Islet of Langerhans (tissue), 1 donor: ENCODE measurements at regions not wholly inside any gene's neighbourhood (a gene's known extent, or its start where the extent isn't known, plus 50 kb on each side); places are given as distances from the start of the nearest gene placed in this dataset.
"Not testable (repeated sequence)": the region's sequence is repeated elsewhere in the genome, so short reads cannot be mapped to it uniquely, and the experiment has no call there.

Experiments
- FAIRE-seq: peaks from one replicate; lab custom pipeline; 2011; peaks lifted over from hg19 to GRCh38; lab: Jason Lieb, UNC

DNA sequence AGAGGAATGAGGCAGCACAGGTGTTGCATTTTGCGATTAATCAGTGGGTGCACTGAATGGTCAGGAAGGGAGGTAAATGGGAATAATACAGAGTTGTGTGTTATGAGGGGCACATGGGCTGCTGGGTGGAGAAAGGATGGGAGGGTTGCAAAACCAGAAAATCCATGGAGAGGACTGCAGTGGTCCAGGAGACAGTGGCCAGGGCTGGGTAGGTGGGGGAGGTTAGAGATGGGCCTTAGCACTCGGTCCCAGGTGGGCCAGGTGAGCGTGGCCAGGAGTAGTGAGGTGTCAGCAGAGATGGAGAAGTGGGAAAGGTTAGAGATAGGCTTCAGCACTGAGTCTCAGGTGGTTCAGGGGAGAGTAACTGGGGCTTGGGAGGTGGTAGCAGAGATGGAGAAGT is 399.1 kb upstream of the LARGE1 start:
- FAIRE-seq = no peak

DNA sequence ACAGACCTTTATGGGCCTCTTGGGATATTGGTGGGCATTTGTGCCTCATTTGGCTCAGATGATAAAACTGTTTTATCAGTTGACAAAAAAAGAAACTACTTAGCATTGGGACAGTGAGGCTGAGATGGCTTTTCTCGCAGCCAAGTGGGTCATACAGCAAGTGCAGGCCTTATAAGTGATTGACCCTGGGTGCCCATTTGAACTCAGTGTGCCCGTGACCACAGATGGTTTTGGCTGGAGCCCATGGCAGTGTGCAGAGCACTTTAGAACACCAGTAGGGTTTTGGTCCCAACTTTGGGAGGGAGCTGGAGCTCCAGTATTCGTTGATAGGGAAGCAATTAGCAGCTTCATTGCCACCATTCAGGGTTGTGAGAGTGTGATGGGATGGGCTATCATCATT is 404.5 kb upstream of the LARGE1 start:
- FAIRE-seq = no peak

- no peak for FAIRE-seq
Observed at GRCh38 chr22:34326901-34327300, 406.6 kb upstream of the LARGE1 start.

DNA sequence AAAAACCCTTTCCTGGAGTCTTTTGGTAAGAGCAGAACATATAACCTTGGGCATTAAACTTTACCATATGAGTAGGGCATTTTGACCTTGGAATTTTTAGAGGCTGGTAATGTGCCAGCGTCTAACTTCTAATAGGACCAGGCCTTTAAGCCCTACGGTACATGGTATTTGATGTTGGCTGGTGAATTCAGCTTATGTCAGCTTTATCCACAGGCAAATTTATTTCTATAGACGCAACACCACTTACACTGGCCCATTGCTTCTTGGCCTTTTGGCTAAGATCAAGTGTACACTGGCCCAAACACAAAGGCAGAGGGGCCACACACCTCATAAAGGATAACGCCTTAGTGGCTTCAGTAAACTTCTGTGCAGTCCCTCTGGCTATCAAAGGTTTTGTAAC is 410.2 kb upstream of the LARGE1 start:
- FAIRE-seq = no peak

DNA sequence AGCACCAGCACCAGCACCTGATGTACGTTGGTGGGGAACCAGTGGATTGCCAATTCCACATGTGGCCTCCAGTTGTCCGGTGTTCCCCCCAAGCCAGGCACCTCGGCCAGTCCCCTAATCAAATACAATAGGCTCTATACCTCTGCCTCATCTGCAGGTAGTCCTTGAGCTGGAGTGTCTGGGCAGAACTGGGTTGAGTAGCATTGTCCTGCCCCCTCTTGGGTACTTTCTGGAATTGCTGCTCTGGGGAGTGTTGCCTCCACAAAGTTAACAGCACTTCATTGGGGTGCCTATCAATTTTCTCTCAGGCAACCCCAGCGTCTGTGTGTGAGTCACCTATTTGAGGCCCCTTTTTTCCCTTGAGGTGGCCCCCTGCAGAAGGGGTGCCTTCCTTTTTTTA is 413.0 kb upstream of the LARGE1 start:
- no peak for FAIRE-seq

- FAIRE-seq = no peak
Observed at GRCh38 chr22:34334893-34335292, 414.6 kb upstream of the LARGE1 start.

DNA sequence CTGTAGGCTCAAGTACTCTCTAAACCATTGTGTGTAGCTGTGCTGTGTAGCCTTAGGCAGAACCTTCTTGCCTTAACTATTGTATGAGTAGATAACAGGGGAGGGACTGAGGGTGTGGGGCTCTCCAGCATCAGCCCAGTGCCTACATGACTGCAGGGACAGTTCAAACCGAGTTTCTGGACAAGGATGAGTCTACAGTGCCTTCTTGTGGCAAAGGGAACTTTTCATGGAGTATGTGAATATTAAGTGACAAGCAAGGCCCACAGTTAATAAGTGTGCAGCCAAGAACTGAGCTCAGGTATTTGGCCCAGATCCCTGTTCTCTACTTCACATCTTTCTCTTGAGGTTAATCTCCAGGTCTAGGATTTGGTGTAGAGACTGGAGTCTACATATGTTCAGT is 424.4 kb upstream of the LARGE1 start:
- FAIRE-seq = no peak

- no peak for FAIRE-seq
Observed at GRCh38 chr22:34354071-34354817, 434.0 kb upstream of the LARGE1 start.

DNA sequence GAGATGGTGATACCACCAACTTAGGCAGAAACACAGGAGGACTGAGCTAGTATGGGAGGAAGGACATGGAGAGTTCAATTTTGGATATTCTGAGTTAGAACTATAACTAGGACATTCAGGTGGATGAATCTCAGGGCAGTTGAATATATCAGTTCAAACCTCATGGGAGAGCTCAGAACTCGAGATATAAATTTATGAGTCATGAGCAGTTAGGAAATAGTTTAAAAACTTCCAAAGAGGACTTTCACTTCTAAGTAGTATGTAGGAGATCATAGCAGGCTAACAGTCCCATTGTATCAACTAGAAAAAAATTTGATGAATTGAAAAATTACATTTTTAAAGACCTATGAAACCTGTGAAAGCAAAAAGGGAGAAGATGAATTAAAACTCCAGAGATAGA is 436.2 kb upstream of the LARGE1 start:
- no peak for FAIRE-seq

DNA sequence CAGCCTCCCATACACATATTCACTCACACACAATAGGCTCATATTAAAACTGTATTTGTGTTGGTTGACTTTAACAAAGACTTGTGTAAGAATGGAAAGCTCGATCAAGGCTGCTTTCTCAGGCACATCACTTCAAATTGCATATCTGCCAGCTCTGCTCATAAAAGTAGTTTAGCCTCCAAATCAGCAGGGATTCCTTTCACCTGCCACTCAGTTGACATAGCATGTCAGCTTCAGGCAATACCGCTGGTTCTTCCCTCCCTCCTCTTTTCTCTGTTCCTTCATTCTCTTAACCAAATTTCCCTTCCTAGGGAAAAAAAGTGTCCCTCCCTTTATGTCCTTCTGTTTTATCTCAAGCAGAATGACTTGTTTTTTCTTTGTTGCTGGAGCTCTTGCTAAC is 450.4 kb upstream of the LARGE1 start:
- FAIRE-seq = no peak

- no peak for FAIRE-seq
Observed at GRCh38 chr22:34379825-34380224, 459.5 kb upstream of the LARGE1 start.

DNA sequence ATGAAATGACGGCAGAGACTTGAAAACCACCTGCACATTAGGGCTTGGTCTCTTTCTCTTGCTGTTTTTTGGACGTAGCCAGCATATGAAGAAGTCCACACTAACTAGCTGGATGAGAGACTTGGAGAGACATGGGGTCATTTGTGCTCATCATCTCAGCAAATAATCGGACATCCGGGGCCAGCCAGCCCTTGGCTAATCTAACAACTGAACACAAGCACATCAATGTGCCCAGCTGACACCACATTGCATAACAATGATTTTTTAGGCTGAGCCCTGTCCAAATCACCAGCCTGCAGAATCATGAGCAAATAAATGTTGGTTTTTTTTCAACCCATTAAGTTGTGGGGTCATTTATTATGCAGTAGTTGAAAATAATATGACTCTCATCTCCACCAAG is 460.3 kb upstream of the LARGE1 start:
- FAIRE-seq = no peak

DNA sequence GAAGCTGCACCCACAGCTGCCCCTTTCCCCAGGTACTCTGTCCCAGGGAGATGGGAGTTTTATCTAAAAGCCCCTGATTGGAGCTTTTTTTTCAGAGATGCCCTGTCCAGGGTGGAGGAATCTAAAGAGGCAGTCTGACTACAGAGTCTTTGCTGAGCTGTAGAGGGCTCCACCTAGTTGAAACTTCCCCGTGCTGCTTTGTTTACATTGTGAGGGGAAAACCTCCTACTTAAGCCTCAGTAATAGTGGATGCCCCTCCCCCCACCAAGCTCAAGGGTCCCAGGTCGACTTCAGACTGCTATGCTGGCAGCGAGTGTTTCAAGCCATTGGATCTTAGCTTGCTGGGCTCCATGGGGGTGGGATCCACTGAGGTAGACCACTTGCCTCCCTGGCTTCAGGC is 470.1 kb upstream of the LARGE1 start:
- no peak for FAIRE-seq

GRCh38 chr22:34395370-34395769 is 475.1 kb upstream of the LARGE1 start:
- FAIRE-seq = no peak

DNA sequence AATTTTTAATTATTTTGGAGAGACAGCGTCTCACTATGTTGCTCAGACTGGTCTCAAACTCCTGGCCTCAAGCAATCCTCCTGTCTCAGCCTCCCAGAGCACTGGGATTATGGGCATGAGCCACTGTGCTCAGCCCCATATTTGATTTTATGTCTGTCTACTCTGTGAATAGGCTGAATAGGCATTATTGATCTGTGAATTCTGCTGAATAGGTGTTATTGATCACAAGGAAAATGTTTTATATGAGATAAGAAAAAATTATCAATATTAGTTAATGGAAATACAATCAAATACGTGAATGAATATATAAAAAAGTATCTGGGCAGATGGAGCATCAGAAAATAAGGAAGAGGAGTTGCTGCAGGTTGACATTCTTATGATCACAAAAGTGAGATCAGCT is 483.4 kb upstream of the LARGE1 start:
- no peak for FAIRE-seq

DNA sequence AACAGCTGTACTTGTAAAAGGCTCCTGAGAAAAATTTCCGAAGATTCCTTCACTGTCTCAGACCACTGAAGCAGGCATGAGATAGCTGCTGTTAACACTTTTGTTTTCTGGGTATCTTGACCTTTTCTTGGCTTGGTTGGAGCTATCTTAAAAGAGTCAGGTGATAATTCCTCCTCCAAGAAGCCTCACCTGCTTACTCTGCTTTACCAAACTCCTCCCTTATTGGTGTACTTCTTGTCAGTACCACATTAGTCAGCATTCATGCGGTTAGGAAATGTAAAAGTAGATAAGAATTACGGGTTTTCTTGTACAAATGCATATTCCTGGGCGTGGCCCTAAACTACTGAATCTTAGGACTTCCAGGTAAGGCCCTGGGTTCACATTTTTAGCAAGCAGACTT is 489.8 kb upstream of the LARGE1 start:
- FAIRE-seq = no peak

GRCh38 chr22:34414467-34415440 is 494.5 kb upstream of the LARGE1 start:
- no peak for FAIRE-seq

- FAIRE-seq = no peak
Observed at GRCh38 chr22:34416022-34416860, 496.0 kb upstream of the LARGE1 start.

DNA sequence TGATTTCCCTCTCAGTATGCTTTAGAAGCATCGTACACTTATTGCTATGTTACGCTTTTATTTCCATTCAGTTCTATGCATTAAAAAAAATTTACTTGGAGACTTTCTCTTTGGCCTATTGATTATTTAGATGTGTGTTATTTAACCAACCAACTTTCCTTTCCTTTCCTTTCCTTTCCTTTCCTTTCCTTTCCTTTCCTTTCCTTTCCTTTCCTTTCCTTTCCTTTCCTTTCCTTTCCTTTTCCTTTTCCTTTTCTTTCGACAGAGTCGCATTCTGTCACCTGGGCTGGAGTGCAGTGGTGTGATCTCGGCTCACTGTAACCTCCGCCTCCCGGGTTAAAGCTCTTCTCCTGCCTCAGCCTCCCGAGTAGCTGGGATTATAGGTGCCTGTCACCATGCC is 502.7 kb upstream of the LARGE1 start:
- not testable (repeated sequence) for FAIRE-seq

GRCh38 chr22:34427436-34427835 is 507.2 kb upstream of the LARGE1 start:
- no peak for FAIRE-seq

DNA sequence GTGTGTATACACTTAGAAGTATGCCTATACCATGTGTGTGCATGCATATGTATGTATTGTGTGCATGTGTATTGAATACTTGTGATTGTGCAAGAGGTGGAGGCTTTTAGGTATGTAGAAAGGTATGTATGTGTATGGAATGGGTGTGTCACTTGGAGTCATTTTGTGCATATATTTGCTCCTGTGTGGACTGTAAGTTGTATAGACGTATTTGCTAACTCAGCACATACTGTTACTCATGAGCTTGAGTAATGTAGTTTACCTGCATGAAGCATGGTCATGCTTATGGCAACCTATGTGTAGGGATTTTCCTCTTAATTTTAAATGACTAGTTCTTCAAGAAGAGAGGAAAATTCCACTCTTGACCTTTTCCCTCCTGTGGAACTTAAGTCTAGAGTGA is 507.6 kb upstream of the LARGE1 start:
- no peak for FAIRE-seq

GRCh38 chr22:34429314-34429713 is 509.0 kb upstream of the LARGE1 start:
- no peak for FAIRE-seq

- no peak for FAIRE-seq
Observed at GRCh38 chr22:34430386-34430785, 510.1 kb upstream of the LARGE1 start.
